ENCODE measurements at regions not wholly inside any gene's neighbourhood (a gene's known extent, or its start where the extent isn't known, plus 50 kb on each side); places are given as distances from the start of the nearest gene placed in this dataset.

GRCh38 chr3:72682936-72683452 lies 165.3 kb downstream of the SHQ1 start:
- Histone ChIP-seq H3K4me1 (ENCODE audit: low read length) (0 out of 2 replicates have a peak, but pooled peaks cover 4% of the 10 kb centered on the region), H3F3A (ENCODE audit: insufficient read depth, low read length) (no peaks in the 10 kb centered on the region), H3K9ac (ENCODE audit: low read length) (no peak overlapping the region), H3K27ac (ENCODE audit: low read length) (no peak overlapping the region), H2AFZ (ENCODE audit: low read length) (no peak overlapping the region), H3K27me3 (replicated peaks; ENCODE audit: insufficient read depth, low read length) (no peaks in the 10 kb centered on the region), H4K20me1 (ENCODE audit: insufficient read depth, low read length) (no peaks in the 10 kb centered on the region), H3K4me3 (ENCODE audit: low read length) (no peak overlapping the region), H3K9me3 (replicated peaks; ENCODE audit: insufficient read depth, low read length) (no peaks in the 10 kb centered on the region), H3K79me2 (ENCODE audit: low read length) (no peaks in the 10 kb centered on the region), H3K9me2 (replicated peaks; ENCODE audit: insufficient read depth, low read length) (no peaks in the 10 kb centered on the region), H3K36me3 (replicated peaks; ENCODE audit: insufficient read depth, low read length) (no peaks in the 10 kb centered on the region), H3K4me2 (ENCODE audit: low read depth, low read length) (no peak overlapping the region)
- DNase-seq, result no peak
- TF ChIP-seq EZH2phosphoT487 (IDR thresholded peaks at IDR 0.05; ENCODE audit: low read length) (no peak), CTCF (IDR thresholded peaks at IDR 0.05; ENCODE audit: low read length) (no peak), EZH2 (optimal IDR thresholded peaks at IDR 0.05; ENCODE audit: low read depth, low read length) (no peak)

GRCh38 chr3:72681598-72681997 lies 166.6 kb downstream of the SHQ1 start:
- H3K4me2 ChIP-seq (ENCODE audit: low read depth, low read length), result no peak overlapping the region
- H3K79me2 ChIP-seq (ENCODE audit: low read length), result no peaks in the 10 kb centered on the region
- H3F3A ChIP-seq (ENCODE audit: insufficient read depth, low read length), result no peaks in the 10 kb centered on the region
- H3K27ac ChIP-seq (ENCODE audit: low read length), result no peak overlapping the region
- H4K20me1 ChIP-seq (ENCODE audit: insufficient read depth, low read length), result no peaks in the 10 kb centered on the region
- H3K4me3 ChIP-seq (ENCODE audit: low read length), result no peak overlapping the region
- H2AFZ ChIP-seq (ENCODE audit: low read length), result no peak overlapping the region
- H3K4me1 ChIP-seq (ENCODE audit: low read length), result 0 out of 2 replicates have a peak, but pooled peaks cover 4% of the 10 kb centered on the region
- H3K9ac ChIP-seq (ENCODE audit: low read length), result no peak overlapping the region
- no peaks in the 10 kb centered on the region for H3K27me3 ChIP-seq (replicated peaks; ENCODE audit: insufficient read depth, low read length)
- no peaks in the 10 kb centered on the region for H3K9me2 ChIP-seq (replicated peaks; ENCODE audit: insufficient read depth, low read length)
- no peaks in the 10 kb centered on the region for H3K36me3 ChIP-seq (replicated peaks; ENCODE audit: insufficient read depth, low read length)
- TF ChIP-seq EZH2 (optimal IDR thresholded peaks at IDR 0.05; ENCODE audit: low read depth, low read length) (no peak), CTCF (IDR thresholded peaks at IDR 0.05; ENCODE audit: low read length) (no peak), EZH2phosphoT487 (IDR thresholded peaks at IDR 0.05; ENCODE audit: low read length) (no peak)
- H3K9me3 ChIP-seq (replicated peaks; ENCODE audit: insufficient read depth, low read length), result no peaks in the 10 kb centered on the region
- no peak for DNase-seq

- no peak for DNase-seq
- Histone ChIP-seq H3K9ac (ENCODE audit: low read length) (no peak overlapping the region), H3K9me2 (replicated peaks; ENCODE audit: insufficient read depth, low read length) (no peaks in the 10 kb centered on the region), H2AFZ (ENCODE audit: low read length) (no peak overlapping the region), H3K79me2 (ENCODE audit: low read length) (no peaks in the 10 kb centered on the region), H3K36me3 (replicated peaks; ENCODE audit: insufficient read depth, low read length) (no peaks in the 10 kb centered on the region), H3F3A (ENCODE audit: insufficient read depth, low read length) (no peaks in the 10 kb centered on the region), H3K4me3 (ENCODE audit: low read length) (no peak overlapping the region), H3K27ac (ENCODE audit: low read length) (no peak overlapping the region), H3K27me3 (replicated peaks; ENCODE audit: insufficient read depth, low read length) (no peaks in the 10 kb centered on the region), H3K4me1 (ENCODE audit: low read length) (0 out of 2 replicates have a peak, but pooled peaks cover 4% of the 10 kb centered on the region), H4K20me1 (ENCODE audit: insufficient read depth, low read length) (no peaks in the 10 kb centered on the region), H3K4me2 (ENCODE audit: low read depth, low read length) (no peak overlapping the region), H3K9me3 (replicated peaks; ENCODE audit: insufficient read depth, low read length) (no peaks in the 10 kb centered on the region)
- no peak for TF ChIP-seq EZH2phosphoT487 (IDR thresholded peaks at IDR 0.05; ENCODE audit: low read length)
- no peak for TF ChIP-seq EZH2 (optimal IDR thresholded peaks at IDR 0.05; ENCODE audit: low read depth, low read length)
- no peak for TF ChIP-seq CTCF (IDR thresholded peaks at IDR 0.05; ENCODE audit: low read length)
These were observed 167.5 kb downstream of the SHQ1 start for GRCh38 chr3:72680766-72681165.
